HCT116 (cell line): ENCODE measurements at regions not wholly inside any gene's neighbourhood (a gene's known extent, or its start where the extent isn't known, plus 50 kb on each side); places are given as distances from the start of the nearest gene placed in this dataset.

Source experiments
- ATAC-seq: fragments of 200-7000 bp; cut with Tn5 transposase; 2 replicates; pipeline ENCODE4 v1.9.1; 2020; ENCODE audit warnings: mild to moderate bottlenecking, moderate library complexity
- BruUV-seq: library from RNA; stranded (reverse); fragments of 400-500 nt; replicated peaks from 2 replicates; lab custom pipeline; 2021; lab: Mats Ljungman, UMichigan
- CTCF ChIA-PET: fragments of 300-600 bp; sonication (Branson Sonifier 250); formaldehyde crosslinking; loops from one replicate; lab custom pipeline; 2021; ENCODE audit warnings: antibody characterized with exemption; lab: Charles Lee
- POLR2A ChIA-PET: fragments of 300-600, 350-600 bp; sonication (Branson Sonifier 250); formaldehyde crosslinking; loops from one replicate; lab custom pipeline; 2021; ENCODE audit warnings: antibody characterized with exemption; lab: Charles Lee
- RAD21 ChIA-PET, 2 experiments: fragments of 300-600 bp; sonication (Branson Sonifier 250); formaldehyde crosslinking; loops; one replicate each; lab custom pipeline; 2023; ENCODE audit warnings: low total read pairs in 2 of 2; ENCODE audit not compliant: uncharacterized antibody in 2 of 2, unreplicated experiment in 2 of 2, low non-redundant PET in 1 of 2; lab: Charles Lee
- DNase-seq: peaks from one replicate; pipeline ENCODE4 v3.0.0-alpha.2; 2010; ENCODE audit warnings: low read depth, low spot score
- H2AFZ ChIP-seq: fragments of 200-600 bp; shearing (Covaris generic), sonication (generic); 2 replicates; pipeline ENCODE4 v1.6.1; 2017; ENCODE audit warnings: low read depth, mixed run types, mixed read lengths, antibody characterized with exemption, low read length; ENCODE audit not compliant: poor library complexity, severe bottlenecking
- H3K27ac ChIP-seq: 2 replicates; pipeline ENCODE4 v1.5.1; 2012; ENCODE audit warnings: low read depth, low read length
- H3K27me3 ChIP-seq: fragments of 200-600 bp; sonication (generic); 2 replicates; pipeline ENCODE4 v1.6.1; 2016; ENCODE audit warnings: mixed run types, low read length, mixed read lengths; ENCODE audit not compliant: insufficient read depth
- H3K36me3 ChIP-seq, 2 experiments: fragments of 200-500 bp in 1 of 2; fragments of 200-600 bp in 1 of 2; sonication (Bioruptor generic) in 1 of 2; sonication (generic) in 1 of 2; 2 replicates each; pipeline versions ENCODE4 v1.5.1 to v1.6.1; 2014 to 2016; ENCODE audit warnings: low read length in 2 of 2, inconsistent platforms in 1 of 2, mixed read lengths in 1 of 2, mixed run types in 1 of 2; ENCODE audit not compliant: insufficient read depth in 2 of 2, control insufficient read depth in 1 of 2
- H3K4me1 ChIP-seq, 2 experiments: fragments of 200-600 bp in 1 of 2; sonication (generic) in 1 of 2; 2 replicates each; pipeline versions ENCODE4 v1.5.1 to v1.6.1; 2012 to 2017; ENCODE audit warnings: low read length in 2 of 2, inconsistent platforms in 1 of 2, mild to moderate bottlenecking in 1 of 2, mixed read lengths in 1 of 2, mixed run types in 1 of 2, moderate library complexity in 1 of 2; ENCODE audit not compliant: insufficient read depth in 2 of 2, control insufficient read depth in 1 of 2
- H3K4me2 ChIP-seq: fragments of 200-600 bp; sonication (generic); 2 replicates; pipeline ENCODE4 v1.6.1; 2017; ENCODE audit warnings: mixed run types, low read length, mixed read lengths
- H3K4me3 ChIP-seq, 2 experiments: fragments of 200-600 bp in 1 of 2; sonication (generic) in 1 of 2; replicated peaks in 1 of 2; 2 replicates each; pipeline ENCODE4 v1.5.1; 2011 to 2016; ENCODE audit warnings: low read length in 2 of 2, control low read depth in 1 of 2, low read depth in 1 of 2, mild to moderate bottlenecking in 1 of 2, mixed read lengths in 1 of 2, mixed run types in 1 of 2
- H3K79me2 ChIP-seq: fragments of 200-600 bp; sonication (generic); 2 replicates; pipeline ENCODE4 v1.6.1; 2017; ENCODE audit warnings: mild to moderate bottlenecking, mixed run types, low read length, moderate library complexity, mixed read lengths; ENCODE audit not compliant: insufficient read depth
- H3K9ac ChIP-seq: fragments of 200-600 bp; sonication (generic); 2 replicates; pipeline ENCODE4 v1.6.1; 2016; ENCODE audit warnings: low read length, mixed read lengths
- H3K9me2 ChIP-seq: fragments of 200-600 bp; sonication (generic), shearing (Covaris generic); 2 replicates; pipeline ENCODE4 v1.6.1; 2017; ENCODE audit warnings: mixed run types, mild to moderate bottlenecking, moderate library complexity; ENCODE audit not compliant: insufficient read depth
- H3K9me3 ChIP-seq, 2 experiments: fragments of 200-500 bp in 1 of 2; fragments of 200-600 bp in 1 of 2; sonication (Bioruptor generic) in 1 of 2; sonication (generic) in 1 of 2; 2 replicates each; pipeline ENCODE4 v1.6.1; 2014 to 2017; ENCODE audit warnings: low read length in 2 of 2, mixed read lengths in 2 of 2, inconsistent platforms in 1 of 2, low read depth in 1 of 2, mild to moderate bottlenecking in 1 of 2, mixed run types in 1 of 2, moderate library complexity in 1 of 2; ENCODE audit not compliant: control insufficient read depth in 1 of 2, insufficient read depth in 1 of 2
- H4K20me1 ChIP-seq: fragments of 200-600 bp; sonication (generic), shearing (Covaris generic); 2 replicates; pipeline ENCODE4 v1.6.1; 2017; ENCODE audit warnings: mixed run types, mild to moderate bottlenecking, moderate library complexity; ENCODE audit not compliant: insufficient read depth
- ATF3 ChIP-seq: IDR thresholded peaks from 2 replicates; pipeline ENCODE4 v1.6.1; 2012
- CBX3 ChIP-seq: IDR thresholded peaks from 2 replicates; pipeline ENCODE4 v1.6.1; 2012; ENCODE audit warnings: low read depth
- CEBPB ChIP-seq: IDR thresholded peaks from 2 replicates; pipeline ENCODE4 v1.6.1; 2012; ENCODE audit warnings: low read depth
- CTCF ChIP-seq, 3 experiments: fragments of 200-600 bp in 1 of 3; sonication (generic) in 1 of 3; IDR thresholded peaks in 2 of 3; conservative IDR thresholded peaks in 1 of 3; 2 replicates each; pipeline ENCODE4 v1.5.1; 2012 to 2017; ENCODE audit warnings: low read depth in 2 of 3, low read length in 2 of 3, antibody characterized with exemption in 1 of 3, borderline replicate concordance in 1 of 3, control low read depth in 1 of 3, mild to moderate bottlenecking in 1 of 3, mixed read lengths in 1 of 3, mixed run types in 1 of 3, moderate library complexity in 1 of 3; ENCODE audit not compliant: insufficient read depth in 1 of 3
- EGR1 ChIP-seq: IDR thresholded peaks from 2 replicates; pipeline ENCODE4 v1.6.1; 2012; ENCODE audit warnings: low read depth
- ELF1 ChIP-seq: IDR thresholded peaks from 2 replicates; pipeline ENCODE4 v1.6.1; 2012; ENCODE audit warnings: low read depth, borderline replicate concordance
- FOSL1 ChIP-seq: IDR thresholded peaks from 2 replicates; pipeline ENCODE4 v1.6.1; 2012; ENCODE audit warnings: low read depth
- JUND ChIP-seq: IDR thresholded peaks from 2 replicates; pipeline ENCODE4 v1.6.1; 2012
- POLR2AphosphoS5 ChIP-seq: IDR thresholded peaks from 2 replicates; pipeline ENCODE4 v1.6.1; 2011; ENCODE audit warnings: mild to moderate bottlenecking, low read depth, low read length, moderate library complexity
- RAD21 ChIP-seq: IDR thresholded peaks from 2 replicates; pipeline ENCODE4 v1.6.1; 2012; ENCODE audit warnings: low read depth, mild to moderate bottlenecking
- SIN3A ChIP-seq: IDR thresholded peaks from 2 replicates; pipeline ENCODE4 v1.6.1; 2012; ENCODE audit warnings: low read depth
- SP1 ChIP-seq: IDR thresholded peaks from 2 replicates; pipeline ENCODE4 v1.6.1; 2012; ENCODE audit warnings: low read depth
- SRF ChIP-seq: IDR thresholded peaks from 2 replicates; pipeline ENCODE4 v1.6.1; 2012; ENCODE audit warnings: low read depth
- TCF7L2 ChIP-seq: IDR thresholded peaks from 2 replicates; pipeline ENCODE4 v1.7.0; 2011; ENCODE audit warnings: borderline replicate concordance, inconsistent platforms; ENCODE audit not compliant: insufficient read depth, insufficient read length; ENCODE audit errors: extremely low read depth
- ZFX ChIP-seq: fragments of 450-650 bp; IDR thresholded peaks from 2 replicates; pipeline ENCODE4 v1.6.1; 2017
- ZNF274 ChIP-seq: fragments of 200-500 bp; sonication (Bioruptor generic); IDR thresholded peaks from 2 replicates; pipeline ENCODE4 v1.6.1; 2014; ENCODE audit warnings: mild to moderate bottlenecking, low read depth, low read length, inconsistent platforms
- intact Hi-C: fragments of 100-400 bp; cut with micrococcal nuclease; formaldehyde crosslinking; loops from 2 replicates; pipeline ENCODE4 v1.10.0; 2022
- TF ChIP-seq, protein P1 (sequence below): IDR thresholded peaks from 2 replicates; pipeline ENCODE4 v1.6.1; 2011; ENCODE audit warnings: mild to moderate bottlenecking, low read length, moderate library complexity; ENCODE audit not compliant: insufficient replicate concordance; ENCODE audit errors: extremely low read depth
- TF ChIP-seq, protein P2 (sequence below): IDR thresholded peaks from 2 replicates; pipeline ENCODE4 v1.6.1; 2012

- Histone ChIP-seq H2AFZ (no peak overlapping the region), H3K27ac (no peak overlapping the region), H3K9me2 (no peaks in the 10 kb centered on the region), H3K36me3 (no peaks in the 10 kb centered on the region), H3K9ac (no peak overlapping the region), H3K9me3 (no peaks in the 10 kb centered on the region), H3K79me2 (no peaks in the 10 kb centered on the region), H3K4me3 (no peak overlapping the region), H3K4me1 (peaks cover 0 to 5% of the 10 kb centered on the region in 2 experiments; a peak in 1 of 4 replicates), H4K20me1 (no peaks in the 10 kb centered on the region), H3K27me3 (no peaks in the 10 kb centered on the region), H3K4me2 (no peak overlapping the region)
- no peak for DNase-seq
- TF ChIP-seq CEBPB: peak; percentile 28; the same call in 1 of the 2 replicates
- TF ChIP-seq SIN3A: no peak
- no peak for TF ChIP-seq ZFX
- TF ChIP-seq JUND: peak; percentile 45; the same call in 1 of the 2 replicates
- no peak for TF ChIP-seq ATF3
- TF ChIP-seq FOSL1: peak; percentile 50
- ATAC-seq: no peak
- intact Hi-C loops: no loop called here
- BruUV-seq: no TSS peak
- POLR2A ChIA-PET: no interaction called here
- CTCF ChIA-PET: no interaction called here
- RAD21 ChIA-PET: no interaction called here
Measured at GRCh38 chr4:114400531-114400930, 198.1 kb upstream of the UGT8 start.

DNA sequence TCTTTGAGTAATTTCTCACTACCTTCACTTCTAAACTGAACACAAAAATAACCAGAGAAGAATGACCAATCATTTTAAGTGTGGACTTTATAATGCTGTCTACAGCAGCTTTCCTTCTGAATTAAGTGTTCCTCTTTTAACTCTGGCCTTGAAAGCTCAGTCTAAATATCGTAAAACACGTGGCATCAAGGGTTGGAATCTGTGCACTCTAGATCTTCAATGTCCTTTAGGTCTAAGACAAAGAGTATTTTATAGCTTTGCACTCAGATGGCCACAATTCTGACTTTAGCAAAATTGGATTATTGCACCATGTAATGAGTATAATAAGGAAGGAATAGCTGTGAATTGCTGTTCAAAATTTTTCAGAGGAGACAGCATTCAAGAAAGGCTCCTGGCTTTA, 197.1 kb upstream of the UGT8 start:
- no peak overlapping the region for H2AFZ ChIP-seq
- no peaks in the 10 kb centered on the region for H3K9me2 ChIP-seq
- TF ChIP-seq ZFX (no peak), CEBPB (no peak), ZNF274 (no peak), CBX3 (no peak), CTCF (IDR thresholded peaks at IDR 0.05 in 2 of 3, conservative IDR thresholded peaks at IDR 0.05 in 1 of 3; ENCODE audit: borderline replicate concordance in 1 of 3, insufficient read depth in 1 of 3, low read depth in 2 of 3, low read length in 2 of 3) (no peak), ELF1 (no peak), RAD21 (no peak), SP1 (no peak), FOSL1 (no peak), EGR1 (no peak), SRF (no peak), TCF7L2 (no peak), POLR2AphosphoS5 (no peak), SIN3A (no peak)
- TF ChIP-seq, protein P1, sequence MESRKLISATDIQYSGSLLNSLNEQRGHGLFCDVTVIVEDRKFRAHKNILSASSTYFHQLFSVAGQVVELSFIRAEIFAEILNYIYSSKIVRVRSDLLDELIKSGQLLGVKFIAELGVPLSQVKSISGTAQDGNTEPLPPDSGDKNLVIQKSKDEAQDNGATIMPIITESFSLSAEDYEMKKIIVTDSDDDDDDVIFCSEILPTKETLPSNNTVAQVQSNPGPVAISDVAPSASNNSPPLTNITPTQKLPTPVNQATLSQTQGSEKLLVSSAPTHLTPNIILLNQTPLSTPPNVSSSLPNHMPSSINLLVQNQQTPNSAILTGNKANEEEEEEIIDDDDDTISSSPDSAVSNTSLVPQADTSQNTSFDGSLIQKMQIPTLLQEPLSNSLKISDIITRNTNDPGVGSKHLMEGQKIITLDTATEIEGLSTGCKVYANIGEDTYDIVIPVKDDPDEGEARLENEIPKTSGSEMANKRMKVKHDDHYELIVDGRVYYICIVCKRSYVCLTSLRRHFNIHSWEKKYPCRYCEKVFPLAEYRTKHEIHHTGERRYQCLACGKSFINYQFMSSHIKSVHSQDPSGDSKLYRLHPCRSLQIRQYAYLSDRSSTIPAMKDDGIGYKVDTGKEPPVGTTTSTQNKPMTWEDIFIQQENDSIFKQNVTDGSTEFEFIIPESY: no peak
- TF ChIP-seq, protein P2, sequence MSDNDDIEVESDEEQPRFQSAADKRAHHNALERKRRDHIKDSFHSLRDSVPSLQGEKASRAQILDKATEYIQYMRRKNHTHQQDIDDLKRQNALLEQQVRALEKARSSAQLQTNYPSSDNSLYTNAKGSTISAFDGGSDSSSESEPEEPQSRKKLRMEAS: no peak
- no peak overlapping the region for H3K9ac ChIP-seq
- RAD21 ChIA-PET: no interaction called here
- H3K36me3 ChIP-seq: no peaks in the 10 kb centered on the region
- H3K4me2 ChIP-seq: no peak overlapping the region
- H3K27ac ChIP-seq: no peak overlapping the region
- no peak for DNase-seq
- intact Hi-C loops: no loop called here
- H3K4me3 ChIP-seq: no peak overlapping the region
- no peaks in the 10 kb centered on the region for H4K20me1 ChIP-seq
- H3K79me2 ChIP-seq: no peaks in the 10 kb centered on the region
- no TSS peak for BruUV-seq
- POLR2A ChIA-PET: no interaction called here
- CTCF ChIA-PET: no interaction called here
- H3K27me3 ChIP-seq: no peaks in the 10 kb centered on the region
- no peak for ATAC-seq
- peaks cover 0 to 5% of the 10 kb centered on the region in 2 experiments; a peak in 1 of 4 replicates for H3K4me1 ChIP-seq
- H3K9me3 ChIP-seq: no peaks in the 10 kb centered on the region
